Keratinocyte (primary cell): ENCODE measurements at regions not wholly inside any gene's neighbourhood (a gene's known extent, or its start where the extent isn't known, plus 50 kb on each side); places are given as distances from the start of the nearest gene placed in this dataset.

Source experiments
- CTCF ChIP-seq, 3 experiments: IDR thresholded peaks in 1 of 3; conservative IDR thresholded peaks in 1 of 3; optimal IDR thresholded peaks in 1 of 3; 2 replicates in 2 of 3; 3 replicates in 1 of 3; pipeline versions ENCODE3 to v1.5.1; 2011; ENCODE audit warnings: low read length in 3 of 3, mild to moderate bottlenecking in 3 of 3, moderate library complexity in 2 of 3, control low read depth in 1 of 3, inconsistent platforms in 1 of 3; ENCODE audit not compliant: insufficient read depth in 2 of 3; ENCODE audit errors: extremely low read depth in 1 of 3
- EZH2 ChIP-seq: IDR thresholded peaks from one replicate; pipeline ENCODE4 v1.6.1; 2012; ENCODE audit warnings: inconsistent platforms, mild to moderate bottlenecking, low read length, moderate library complexity

DNA sequence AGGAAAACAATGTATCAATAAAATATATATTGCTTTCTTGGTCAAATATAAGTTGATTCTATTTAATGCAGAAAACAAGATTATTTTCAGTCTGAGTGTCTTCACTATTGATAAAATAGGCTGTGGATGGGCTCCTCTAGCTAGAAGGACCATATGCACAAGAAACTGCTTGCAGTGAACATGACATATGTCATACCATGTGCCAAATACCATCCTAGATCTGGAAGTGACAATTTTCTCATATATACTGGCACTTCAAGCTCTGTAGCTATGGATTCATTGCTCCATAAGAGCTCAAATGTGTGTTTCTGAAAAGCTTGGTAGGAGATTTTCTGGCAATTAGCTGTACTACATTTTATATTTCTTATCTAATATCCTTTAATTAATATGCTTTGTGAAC is 95.6 kb upstream of the CDH6 start:
- TF ChIP-seq CTCF (optimal IDR thresholded peaks at IDR 0.05 in 1 of 3, IDR thresholded peaks at IDR 0.05 in 1 of 3, conservative IDR thresholded peaks at IDR 0.05 in 1 of 3; ENCODE audit: extremely low read depth in 1 of 3, insufficient read depth in 2 of 3, low read length in 3 of 3): no peak
- no peak for TF ChIP-seq EZH2
